K562 (cell line): ENCODE measurements at regions not wholly inside any gene's neighbourhood (a gene's known extent, or its start where the extent isn't known, plus 50 kb on each side); places are given as distances from the start of the nearest gene placed in this dataset.

Source experiments
- BCL6 ChIP-seq: fragments of 250-450 bp; sonication (Bioruptor Pico); IDR thresholded peaks from 2 replicates; pipeline ENCODE4 v1.4.0; 2020
- HINFP ChIP-seq: fragments of 450-650 bp; conservative IDR thresholded peaks from 2 replicates; pipeline ENCODE4 v1.6.1; 2016; ENCODE audit warnings: missing genetic modification characterization, low read depth, mild to moderate bottlenecking, control low read depth, missing compliant biosample characterization
- NCOA2 ChIP-seq, 2 experiments: fragments of 450-650 bp; IDR thresholded peaks; 2 replicates each; pipeline ENCODE4 v1.6.1; 2018; ENCODE audit warnings: mild to moderate bottlenecking in 2 of 2, moderate library complexity in 1 of 2; ENCODE audit not compliant: partially characterized antibody in 2 of 2
- NFYB ChIP-seq: IDR thresholded peaks from 2 replicates; pipeline ENCODE4 v1.6.1; 2011; ENCODE audit warnings: mild to moderate bottlenecking, moderate library complexity; ENCODE audit not compliant: insufficient read length; ENCODE audit errors: extremely low read depth
- RAD51 ChIP-seq: fragments of 450-650 bp; IDR thresholded peaks from 2 replicates; pipeline ENCODE4 v1.7.1; 2016; ENCODE audit warnings: low read depth, mild to moderate bottlenecking, borderline replicate concordance
- SMAD1 ChIP-seq: fragments of 150-350 bp; IDR thresholded peaks from 2 replicates; pipeline ENCODE4 v1.6.1; 2014; ENCODE audit warnings: low read length, low read depth; ENCODE audit not compliant: partially characterized antibody
- SNIP1 ChIP-seq: fragments of 450-650 bp; IDR thresholded peaks from 2 replicates; pipeline ENCODE4 v1.7.1; 2017; ENCODE audit warnings: low read depth, mild to moderate bottlenecking
- XRCC3 ChIP-seq: fragments of 450-650 bp; IDR thresholded peaks from 2 replicates; pipeline ENCODE4 v1.6.1; 2017; ENCODE audit warnings: mild to moderate bottlenecking, moderate library complexity
- ZMIZ1 ChIP-seq, 2 experiments: fragments of 150-350 bp in 1 of 2; IDR thresholded peaks; 2 replicates each; pipeline ENCODE4 v1.6.1; 2012 to 2016; ENCODE audit warnings: low read depth in 2 of 2, low read length in 2 of 2, mild to moderate bottlenecking in 1 of 2, moderate library complexity in 1 of 2

GRCh38 chr6:131451321-131452144, 121.5 kb upstream of the ARG1 start (continued):
- no peak for TF ChIP-seq NCOA2 (IDR thresholded peaks at IDR 0.05; ENCODE audit: partially characterized antibody in 2 of 2)
- TF ChIP-seq NFYB = no peak
- TF ChIP-seq XRCC3 = no peak
- TF ChIP-seq ZMIZ1 (IDR thresholded peaks at IDR 0.05; ENCODE audit: low read depth in 2 of 2, low read length in 2 of 2) = no peak
- no peak for TF ChIP-seq SNIP1
- TF ChIP-seq RAD51 = no peak
- TF ChIP-seq BCL6 (CRISPR knock-in tag) = no peak
- TF ChIP-seq SMAD1 = no peak
- TF ChIP-seq HINFP (tag) = no peak
